ENCODE measurements at regions not wholly inside any gene's neighbourhood (a gene's known extent, or its start where the extent isn't known, plus 50 kb on each side); places are given as distances from the start of the nearest gene placed in this dataset.

- Histone ChIP-seq H4K20me1 (ENCODE audit: control insufficient read depth, insufficient read depth) (no peaks in the 10 kb centered on the region), H3K4me1 (ENCODE audit: control insufficient read depth, insufficient read depth, low read length) (peaks cover 10% of the 10 kb centered on the region), H3K9ac (ENCODE audit: control insufficient read depth, insufficient read depth, low read length) (no peak overlapping the region), H3K4me2 (ENCODE audit: control insufficient read depth, insufficient read depth) (no peak overlapping the region), H3K9me3 (replicated peaks; ENCODE audit: control insufficient read depth, insufficient read depth, low read length) (peaks cover 9% of the 10 kb centered on the region; the same call in 2 of the 3 replicates), H3K79me2 (ENCODE audit: control insufficient read depth, insufficient read depth, low read length) (no peaks in the 10 kb centered on the region), H3K36me3 (ENCODE audit: control insufficient read depth in 2 of 2, insufficient read depth in 2 of 2, low read length in 1 of 2) (no peaks in the 10 kb centered on the region), H3K4me3 (no peak overlapping the region), H3K27me3 (replicated peaks in 1 of 2; ENCODE audit: control insufficient read depth in 2 of 2, insufficient read depth in 2 of 2, low read length in 1 of 2) (no peaks in the 10 kb centered on the region), H2AFZ (ENCODE audit: control insufficient read depth, low read depth, low read length) (no peak overlapping the region), H3K27ac (ENCODE audit: control insufficient read depth, insufficient read depth) (no peak overlapping the region)
- WGBS (ENCODE audit: insufficient coverage, insufficient replicate concordance, low lambda C conversion rate, missing lambda C conversion rate) = 43% methylated on average over 7 of the region's 7 CpGs
- intact Hi-C loops (cut with micrococcal nuclease; ENCODE audit: unreplicated experiment) (loop anchor here (10.0 kb wide), 1 partner anchor 130 kb away; no protein-coding TSS in a partner anchor), in situ Hi-C loops (cut with MboI) (no loop called here)
- TF ChIP-seq ASH2L (IDR thresholded peaks at IDR 0.05; ENCODE audit: borderline replicate concordance, low read depth) (no peak), TCF3 (IDR thresholded peaks at IDR 0.05; ENCODE audit: borderline replicate concordance, insufficient read depth, low read depth, low read length) (no peak), SP1 (IDR thresholded peaks at IDR 0.05; ENCODE audit: low read depth, low read length) (no peak), RBBP5 (conservative IDR thresholded peaks at IDR 0.05) (no peak), ZNF274 (IDR thresholded peaks at IDR 0.05; ENCODE audit: insufficient read depth, insufficient read length) (no peak), E4F1 (IDR thresholded peaks at IDR 0.05; ENCODE audit: borderline replicate concordance, partially characterized antibody) (no peak), NFYA (IDR thresholded peaks at IDR 0.05; ENCODE audit: borderline replicate concordance, low read depth, low read length) (no peak), NFXL1 (IDR thresholded peaks at IDR 0.05; ENCODE audit: borderline replicate concordance) (no peak), E2F4 (IDR thresholded peaks at IDR 0.05; ENCODE audit: low read depth, low read length) (no peak), HDGF (IDR thresholded peaks at IDR 0.05) (no peak), TCF12 (IDR thresholded peaks at IDR 0.05; ENCODE audit: low read depth, low read length) (no peak), BACH1 (IDR thresholded peaks at IDR 0.05; ENCODE audit: borderline replicate concordance) (no peak), BHLHE40 (IDR thresholded peaks at IDR 0.05; ENCODE audit: borderline replicate concordance in 1 of 2, low read depth in 2 of 2, low read length in 1 of 2) (no peak), POU2F2 (IDR thresholded peaks at IDR 0.05; ENCODE audit: borderline replicate concordance, low read depth, low read length) (no peak)
- BruUV-seq (replicated peaks) = no TSS peak
- FAIRE-seq (no peak), DNase-seq (ENCODE audit: low read depth, low spot score) (no peak), ATAC-seq (no peak)
- ChIA-PET CTCF (no interaction called here), SMC1A (ENCODE audit: uncharacterized antibody, unreplicated experiment) (no interaction called here), RAD21 (ENCODE audit: unreplicated experiment) (no interaction called here), POLR2A (no interaction called here)
Observed at GRCh38 chr15:100704281-100705055, 102.1 kb downstream of the ASB7 start.

Data from GM12878 (cell line).